BE2C (cell line): ENCODE measurements at regions not wholly inside any gene's neighbourhood (a gene's known extent, or its start where the extent isn't known, plus 50 kb on each side); places are given as distances from the start of the nearest gene placed in this dataset.

Experiments used
- DNase-seq: peaks from one replicate; pipeline ENCODE4 v3.0.0-alpha.2; 2020
- H3K27me3 ChIP-seq: fragments of 250-450 bp; sonication (Bioruptor Pico); 2 replicates; pipeline ENCODE4 v1.5.1; 2020; ENCODE audit warnings: mild to moderate bottlenecking
- H3K36me3 ChIP-seq: fragments of 250-450 bp; sonication (Bioruptor Pico); 2 replicates; pipeline ENCODE4 v1.5.1; 2020; ENCODE audit warnings: mild to moderate bottlenecking
- H3K4me1 ChIP-seq: fragments of 250-450 bp; sonication (Bioruptor Pico); 2 replicates; pipeline ENCODE4 v1.5.1; 2020
- H3K4me3 ChIP-seq: 2 replicates; pipeline ENCODE4 v1.5.1; 2011; ENCODE audit warnings: low read depth, low read length
- H3K9me3 ChIP-seq: fragments of 250-450 bp; sonication (Bioruptor Pico); 2 replicates; pipeline ENCODE4 v1.5.1; 2020
- CTCF ChIP-seq: IDR thresholded peaks from 2 replicates; pipeline ENCODE4 v1.5.1; 2012; ENCODE audit warnings: mild to moderate bottlenecking, low read depth, low read length

GRCh38 chr2:8479298-8479697 is 202.6 kb upstream of the ID2 start:
- DNase-seq: peak; percentile 69
- TF ChIP-seq CTCF: no peak
- peaks cover 13% of the 10 kb centered on the region for H3K4me1 ChIP-seq

GRCh38 chr2:8480915-8481314 is 200.9 kb upstream of the ID2 start:
- H3K27me3 ChIP-seq: no peaks in the 10 kb centered on the region
- H3K4me1 ChIP-seq: peaks cover 13% of the 10 kb centered on the region
- no peaks in the 10 kb centered on the region for H3K9me3 ChIP-seq
- H3K4me3 ChIP-seq: no peak overlapping the region
- DNase-seq: no peak
- no peak for TF ChIP-seq CTCF
- H3K36me3 ChIP-seq: no peaks in the 10 kb centered on the region

More at GRCh38 chr2:8479298-8479697, 202.6 kb upstream of the ID2 start:
- H3K4me3 ChIP-seq: no peak overlapping the region
- H3K27me3 ChIP-seq: no peaks in the 10 kb centered on the region
- H3K9me3 ChIP-seq: no peaks in the 10 kb centered on the region
- H3K36me3 ChIP-seq: no peaks in the 10 kb centered on the region

- no peak for TF ChIP-seq CTCF
- Histone ChIP-seq H3K36me3 (no peaks in the 10 kb centered on the region), H3K9me3 (no peaks in the 10 kb centered on the region), H3K4me3 (no peak overlapping the region), H3K27me3 (no peaks in the 10 kb centered on the region), H3K4me1 (peaks cover 13% of the 10 kb centered on the region)
- DNase-seq: no peak
Measured at GRCh38 chr2:8481463-8482009, 200.3 kb upstream of the ID2 start.

- no peaks in the 10 kb centered on the region for H3K36me3 ChIP-seq
- DNase-seq: no peak
- H3K4me1 ChIP-seq: peaks cover 12% of the 10 kb centered on the region
- H3K9me3 ChIP-seq: no peaks in the 10 kb centered on the region; the same call in 1 of the 2 replicates
- no peaks in the 10 kb centered on the region for H3K27me3 ChIP-seq
- TF ChIP-seq CTCF: no peak
- no peak overlapping the region for H3K4me3 ChIP-seq
Measured at GRCh38 chr2:8482432-8482831, 199.4 kb upstream of the ID2 start.

GRCh38 chr2:8484502-8485283 is 197.2 kb upstream of the ID2 start:
- peaks cover 3% of the 10 kb centered on the region for H3K4me1 ChIP-seq
- no peak for DNase-seq
- H3K4me3 ChIP-seq: no peak overlapping the region
- H3K36me3 ChIP-seq: no peaks in the 10 kb centered on the region
- H3K27me3 ChIP-seq: no peaks in the 10 kb centered on the region
- H3K9me3 ChIP-seq: no peaks in the 10 kb centered on the region; the same call in 1 of the 2 replicates
- no peak for TF ChIP-seq CTCF

GRCh38 chr2:8485736-8486135 is 196.1 kb upstream of the ID2 start:
- Histone ChIP-seq H3K4me3 (no peak overlapping the region), H3K9me3 (no peaks in the 10 kb centered on the region; the same call in 1 of the 2 replicates), H3K4me1 (no peaks in the 10 kb centered on the region), H3K36me3 (no peaks in the 10 kb centered on the region), H3K27me3 (no peaks in the 10 kb centered on the region)
- TF ChIP-seq CTCF: no peak
- no peak for DNase-seq
